Retina (tissue), 1 donor: ENCODE measurements at regions not wholly inside any gene's neighbourhood (a gene's known extent, or its start where the extent isn't known, plus 50 kb on each side); places are given as distances from the start of the nearest gene placed in this dataset.
"Not testable (repeated sequence)": the region's sequence is repeated elsewhere in the genome, so short reads cannot be mapped to it uniquely, and the experiment has no call there.

ENCODE experiments used
- DNase-seq: peaks from one replicate; pipeline ENCODE4 v3.0.0-alpha.2; 2016

GRCh38 chr1:181260994-181261393, 172.5 kb downstream of the IER5 start:
- DNase-seq, result no peak

GRCh38 chr1:181262069-181262468, 173.6 kb downstream of the IER5 start:
- no peak for DNase-seq

GRCh38 chr1:181263444-181263843, 174.9 kb downstream of the IER5 start:
- no peak for DNase-seq

GRCh38 chr1:181264821-181265220, 176.3 kb downstream of the IER5 start:
- DNase-seq, result no peak

GRCh38 chr1:181284978-181285377, 196.5 kb downstream of the IER5 start:
- DNase-seq, result no peak

GRCh38 chr1:181295217-181295616, 188.1 kb upstream of the CACNA1E start:
- DNase-seq, result no peak

GRCh38 chr1:181296180-181296579, 187.1 kb upstream of the CACNA1E start:
- DNase-seq, result no peak

GRCh38 chr1:181308098-181308497, 175.2 kb upstream of the CACNA1E start:
- DNase-seq, result no peak

- no peak for DNase-seq
These were observed 172.8 kb upstream of the CACNA1E start for GRCh38 chr1:181310560-181310959.

- DNase-seq, result no peak
These were observed 170.4 kb upstream of the CACNA1E start for GRCh38 chr1:181312946-181313345.

GRCh38 chr1:181313466-181313865, 169.9 kb upstream of the CACNA1E start:
- DNase-seq, result no peak

GRCh38 chr1:181314010-181314409, 169.3 kb upstream of the CACNA1E start:
- no peak for DNase-seq

GRCh38 chr1:181314959-181315358, 168.4 kb upstream of the CACNA1E start:
- peak; percentile 56 for DNase-seq

- peak; percentile 49 for DNase-seq
These were observed 165.9 kb upstream of the CACNA1E start for GRCh38 chr1:181317261-181317930.

- peak; percentile 81 for DNase-seq
These were observed 165.1 kb upstream of the CACNA1E start for GRCh38 chr1:181318022-181318857.

- DNase-seq, result no peak
These were observed 164.5 kb upstream of the CACNA1E start for GRCh38 chr1:181318858-181319235.

GRCh38 chr1:181319907-181320306, 163.4 kb upstream of the CACNA1E start:
- no peak for DNase-seq

GRCh38 chr1:181324797-181325616, 158.3 kb upstream of the CACNA1E start:
- no peak for DNase-seq

GRCh38 chr1:181325765-181326164, 157.6 kb upstream of the CACNA1E start:
- DNase-seq, result not testable (repeated sequence)

GRCh38 chr1:181326348-181326747, 157.0 kb upstream of the CACNA1E start:
- no peak for DNase-seq

- DNase-seq, result no peak
These were observed 155.5 kb upstream of the CACNA1E start for GRCh38 chr1:181327796-181328195.

GRCh38 chr1:181334724-181335123, 148.6 kb upstream of the CACNA1E start:
- DNase-seq, result no peak

- no peak for DNase-seq
These were observed 147.7 kb upstream of the CACNA1E start for GRCh38 chr1:181335631-181336030.
